PC-3 (cell line): ENCODE measurements at regions not wholly inside any gene's neighbourhood (a gene's known extent, or its start where the extent isn't known, plus 50 kb on each side); places are given as distances from the start of the nearest gene placed in this dataset.

Experiments
- CTCF ChIP-seq: fragments of 300-600 bp; sonication (generic); conservative IDR thresholded peaks from 2 replicates; pipeline ENCODE4 v1.5.1; 2017; ENCODE audit warnings: antibody characterized with exemption, low read depth, mild to moderate bottlenecking, low read length
- EZH2 ChIP-seq: fragments of 300-600 bp; sonication (generic); IDR thresholded peaks from one replicate; pipeline ENCODE4 v1.6.1; 2017; ENCODE audit warnings: antibody characterized with exemption, mild to moderate bottlenecking, low read length; ENCODE audit not compliant: unreplicated experiment
- EZH2phosphoT487 ChIP-seq: fragments of 300-600 bp; sonication (generic); IDR thresholded peaks from 2 replicates; pipeline ENCODE4 v1.6.1; 2018; ENCODE audit warnings: mild to moderate bottlenecking, antibody characterized with exemption, low read length, borderline replicate concordance

GRCh38 chr3:8212794-8213193 is 288.8 kb upstream of the LMCD1 start:
- no peak for TF ChIP-seq CTCF
- no peak for TF ChIP-seq EZH2
- TF ChIP-seq EZH2phosphoT487, result no peak
